MG63 (cell line): ENCODE measurements at regions not wholly inside any gene's neighbourhood (a gene's known extent, or its start where the extent isn't known, plus 50 kb on each side); places are given as distances from the start of the nearest gene placed in this dataset.

Experiments used
- DNase-seq: peaks from one replicate; pipeline ENCODE4 v3.0.0-alpha.2; 2020
- H3K27me3 ChIP-seq: fragments of 250-450 bp; sonication (Bioruptor Pico); 2 replicates; pipeline ENCODE4 v1.5.1; 2020; ENCODE audit warnings: mild to moderate bottlenecking, moderate library complexity
- H3K36me3 ChIP-seq: fragments of 250-450 bp; sonication (Bioruptor Pico); 2 replicates; pipeline ENCODE4 v1.5.1; 2020; ENCODE audit warnings: mild to moderate bottlenecking, moderate library complexity
- H3K4me3 ChIP-seq: fragments of 250-450 bp; sonication (Bioruptor Pico); 2 replicates; pipeline ENCODE4 v1.5.1; 2020; ENCODE audit warnings: mild to moderate bottlenecking, moderate library complexity
- H3K9me3 ChIP-seq: fragments of 250-450 bp; sonication (Bioruptor Pico); 2 replicates; pipeline ENCODE4 v1.5.1; 2020; ENCODE audit warnings: mild to moderate bottlenecking, moderate library complexity

DNA sequence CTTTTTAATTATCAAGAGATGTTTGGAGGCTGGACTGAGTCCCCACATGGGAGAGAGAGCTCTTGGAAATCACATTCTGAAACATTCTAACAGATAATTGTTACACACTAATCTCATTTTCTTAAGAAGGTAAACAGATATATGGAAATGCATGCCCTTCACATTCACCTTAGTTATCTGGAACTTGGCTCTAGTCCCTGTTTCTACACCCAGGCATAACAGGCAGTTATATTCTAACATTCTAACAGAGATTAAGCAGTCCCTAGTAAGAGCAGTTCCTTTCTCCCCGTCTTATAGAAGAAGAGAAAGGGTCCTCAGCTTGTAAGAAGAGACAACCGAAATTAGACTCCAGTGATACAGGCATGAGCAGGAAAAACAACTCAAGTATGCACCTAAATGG is 385.4 kb downstream of the SOX11 start:
- no peak overlapping the region for H3K4me3 ChIP-seq
- no peak for DNase-seq
- H3K27me3 ChIP-seq: no peaks in the 10 kb centered on the region; the same call in 1 of the 2 replicates
- no peaks in the 10 kb centered on the region for H3K36me3 ChIP-seq
- H3K9me3 ChIP-seq: no peaks in the 10 kb centered on the region

DNA sequence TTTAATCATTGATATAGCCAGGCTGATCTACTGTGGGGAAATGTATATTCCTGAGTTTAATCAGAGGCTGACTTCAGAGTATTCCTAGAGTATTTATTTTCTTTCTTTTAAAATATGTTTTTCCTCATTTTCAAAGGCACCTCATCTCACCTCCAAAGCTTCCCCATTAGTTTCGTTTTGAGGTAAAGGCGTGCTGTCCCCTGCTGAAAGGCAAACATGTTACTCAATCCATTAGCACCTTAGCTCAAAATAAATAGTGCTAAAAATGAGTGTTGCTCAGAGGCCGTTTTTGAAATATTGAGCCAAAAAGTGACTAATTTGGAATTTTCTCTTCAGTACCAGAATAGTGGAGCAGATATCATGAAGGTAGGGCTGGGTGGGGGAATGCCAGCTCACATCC is 386.2 kb downstream of the SOX11 start:
- no peak for DNase-seq
- no peaks in the 10 kb centered on the region for H3K36me3 ChIP-seq

DNA sequence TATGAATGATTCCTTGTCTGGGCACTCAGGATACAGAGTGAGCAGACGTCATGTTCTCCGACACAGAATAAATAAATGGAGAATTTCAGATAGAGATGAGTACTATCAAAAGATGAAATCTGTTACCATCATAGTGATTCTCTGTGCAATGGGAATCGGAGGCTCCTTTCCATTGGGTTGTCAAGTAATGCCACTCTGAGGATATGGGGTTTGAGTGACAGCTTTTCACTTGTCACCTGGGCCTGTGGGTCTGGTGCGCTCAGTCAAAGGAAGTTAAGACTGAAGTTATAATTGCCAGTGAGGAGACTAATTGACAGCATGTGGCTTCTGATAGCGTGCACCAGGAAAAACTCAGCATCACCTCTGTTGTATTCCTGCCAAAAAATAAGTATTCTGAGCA is 387.2 kb downstream of the SOX11 start:
- Histone ChIP-seq H3K36me3 (no peaks in the 10 kb centered on the region), H3K9me3 (no peaks in the 10 kb centered on the region), H3K27me3 (no peaks in the 10 kb centered on the region; the same call in 1 of the 2 replicates), H3K4me3 (no peak overlapping the region)
- DNase-seq: no peak

More for the DNA sequence above, 386.2 kb downstream of the SOX11 start:
- Histone ChIP-seq H3K27me3 (no peaks in the 10 kb centered on the region; the same call in 1 of the 2 replicates), H3K9me3 (no peaks in the 10 kb centered on the region), H3K4me3 (no peak overlapping the region)

DNA sequence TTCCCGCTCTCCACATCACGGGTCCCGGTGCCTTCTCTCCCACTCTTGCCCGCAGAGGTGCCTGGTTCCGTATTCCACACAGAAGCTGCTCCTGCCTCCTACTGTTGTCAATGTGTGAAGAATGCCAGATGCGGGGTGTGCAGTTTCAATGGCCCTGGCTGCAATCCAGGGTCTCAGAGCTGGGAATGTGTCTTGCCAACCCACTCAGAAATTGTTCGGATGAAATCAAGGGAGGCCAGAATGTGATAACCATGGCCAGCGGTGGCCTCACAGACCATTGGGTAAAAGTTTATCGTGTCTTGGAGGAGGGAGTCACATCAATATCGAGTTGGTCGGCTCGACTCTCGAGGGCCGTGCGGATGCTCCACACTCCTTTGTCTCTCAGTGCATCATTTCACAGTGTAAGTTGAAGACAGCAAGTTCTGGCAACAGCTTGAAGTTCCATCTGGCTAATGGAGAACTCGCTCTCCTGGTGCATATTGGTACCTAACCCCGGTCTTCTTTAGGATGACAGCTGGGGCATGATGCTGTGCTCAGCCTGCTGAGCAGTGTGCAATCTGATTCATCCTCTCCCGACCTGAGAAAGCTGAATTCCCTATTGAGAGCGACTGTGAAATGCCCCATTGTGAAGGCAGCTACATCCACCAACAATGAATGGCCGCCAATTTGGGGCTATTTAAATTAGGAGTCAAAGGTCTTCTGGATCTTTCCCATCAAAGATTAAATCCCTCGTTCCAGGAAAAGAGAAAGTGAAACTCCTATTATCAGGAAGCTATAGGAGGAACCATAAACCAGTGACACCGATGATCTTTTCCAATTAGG is 389.0 kb downstream of the SOX11 start:
- no peaks in the 10 kb centered on the region for H3K27me3 ChIP-seq
- DNase-seq: no peak
- peak overlapping the region; percentile 7 for H3K4me3 ChIP-seq
- no peaks in the 10 kb centered on the region for H3K36me3 ChIP-seq
- no peaks in the 10 kb centered on the region for H3K9me3 ChIP-seq

DNA sequence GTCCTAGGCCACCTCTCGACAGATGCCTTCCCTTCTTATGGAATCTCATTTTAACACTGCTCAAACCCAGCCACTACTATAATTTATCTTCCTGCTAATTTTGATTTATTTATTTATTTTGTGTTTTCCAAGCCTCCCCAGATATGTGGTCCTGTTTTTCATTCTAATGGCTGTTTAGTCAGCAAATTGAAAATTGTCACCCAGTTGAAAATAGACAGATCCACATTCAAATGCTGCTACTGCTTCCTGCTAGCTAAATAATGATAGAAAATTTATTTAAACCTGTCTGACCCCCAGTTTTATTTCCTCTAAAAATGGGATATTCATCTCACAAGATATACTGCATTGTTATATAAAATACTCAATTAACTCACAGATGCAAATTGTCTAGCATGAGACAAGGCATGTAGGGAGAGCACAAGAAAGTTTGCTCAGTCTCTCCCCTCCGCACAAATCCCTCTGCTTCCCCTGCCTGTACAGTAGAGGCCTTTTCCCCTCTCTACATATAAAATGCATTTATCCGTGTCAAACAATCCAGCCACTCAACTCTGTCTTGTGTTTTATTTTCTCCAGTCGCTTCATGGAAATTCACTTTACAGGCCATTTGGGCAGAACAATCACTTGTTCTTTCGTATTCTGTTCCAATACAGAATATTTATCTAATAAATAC is 389.9 kb downstream of the SOX11 start:
- Histone ChIP-seq H3K9me3 (no peaks in the 10 kb centered on the region), H3K4me3 (no peak overlapping the region), H3K36me3 (no peaks in the 10 kb centered on the region), H3K27me3 (no peaks in the 10 kb centered on the region)
- DNase-seq: no peak

DNA sequence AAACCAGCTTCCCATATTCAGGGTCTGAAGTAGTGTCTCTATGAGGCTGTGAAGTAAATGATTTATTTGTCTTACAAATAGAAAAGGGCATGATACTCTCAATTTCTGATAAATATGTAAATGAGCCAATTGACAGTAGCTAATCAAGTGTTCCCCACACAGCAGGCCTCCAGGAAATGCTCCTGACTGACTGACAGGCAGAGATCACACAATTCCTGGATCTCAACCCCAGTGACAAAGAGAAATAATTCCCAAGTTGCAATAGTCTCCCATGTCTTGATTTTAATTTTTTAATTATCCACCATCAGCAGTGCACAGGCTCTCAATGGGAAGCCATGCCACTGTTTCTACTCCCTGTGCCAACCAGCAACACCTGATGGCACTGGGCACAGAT is 390.4 kb downstream of the SOX11 start:
- H3K4me3 ChIP-seq: no peak overlapping the region
- DNase-seq: no peak
- H3K9me3 ChIP-seq: no peaks in the 10 kb centered on the region
- no peaks in the 10 kb centered on the region for H3K27me3 ChIP-seq
- no peaks in the 10 kb centered on the region for H3K36me3 ChIP-seq

DNA sequence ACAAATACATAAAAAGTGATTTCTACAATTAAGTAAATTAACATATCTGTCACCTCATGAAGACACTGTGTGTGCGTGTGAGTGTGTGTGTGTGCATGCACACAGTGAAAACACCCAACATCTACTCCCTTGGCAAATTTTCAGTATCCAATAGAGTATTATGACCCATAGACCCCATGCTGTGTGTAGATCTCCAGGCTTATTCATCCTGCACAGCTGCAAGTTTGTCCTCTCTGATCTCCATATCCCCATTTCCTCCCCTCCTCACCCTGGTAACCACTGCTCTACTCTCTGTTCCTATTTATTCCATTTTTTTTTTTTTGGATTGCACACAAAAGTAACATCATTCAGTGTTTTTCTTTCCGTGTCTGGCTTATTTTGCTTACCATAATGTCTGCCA is 391.0 kb downstream of the SOX11 start:
- peak; percentile 4 for DNase-seq
- no peaks in the 10 kb centered on the region for H3K27me3 ChIP-seq
- no peaks in the 10 kb centered on the region for H3K36me3 ChIP-seq
- H3K4me3 ChIP-seq: no peak overlapping the region
- H3K9me3 ChIP-seq: no peaks in the 10 kb centered on the region

DNA sequence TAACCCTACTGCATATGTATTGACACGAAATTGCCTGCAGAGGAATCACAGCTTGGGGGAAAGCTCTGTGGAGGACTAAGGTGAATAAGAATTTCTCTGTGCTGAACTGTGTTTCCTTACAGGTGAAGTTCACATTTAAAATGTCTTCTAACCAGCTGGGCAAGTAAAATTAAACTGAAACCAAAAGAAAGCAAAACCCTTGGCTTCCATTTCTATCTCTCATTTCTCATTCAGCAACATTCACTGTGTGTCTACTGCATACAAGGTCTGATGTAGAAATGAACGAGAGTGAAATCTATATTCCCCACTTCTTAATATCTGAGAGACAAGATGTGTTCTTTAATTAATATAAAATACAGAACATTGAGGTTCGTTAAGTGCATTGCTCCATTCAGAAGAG is 397.3 kb downstream of the SOX11 start:
- Histone ChIP-seq H3K4me3 (no peak overlapping the region), H3K36me3 (no peaks in the 10 kb centered on the region), H3K9me3 (no peaks in the 10 kb centered on the region), H3K27me3 (no peaks in the 10 kb centered on the region)
- DNase-seq: no peak

DNA sequence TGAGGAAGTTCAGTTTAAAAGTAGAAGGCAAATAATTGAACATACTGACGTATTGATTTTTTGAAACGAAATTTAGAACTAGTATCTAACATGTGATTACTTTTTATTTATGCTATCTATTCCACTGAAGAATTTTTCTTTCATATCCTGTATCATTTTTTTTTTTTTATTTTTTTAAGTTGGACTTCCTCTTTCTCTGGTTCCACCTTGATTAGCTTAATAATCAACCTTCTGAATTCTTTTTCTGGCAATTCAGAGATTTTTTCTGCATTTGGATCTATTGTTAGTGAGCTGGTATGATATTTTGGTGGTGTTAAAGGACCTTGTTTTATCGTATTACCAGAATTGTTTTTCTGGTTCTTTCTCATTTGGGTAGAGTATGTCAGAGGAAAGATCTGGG is 411.2 kb downstream of the SOX11 start:
- H3K27me3 ChIP-seq: no peaks in the 10 kb centered on the region
- H3K36me3 ChIP-seq: no peaks in the 10 kb centered on the region
- DNase-seq: no peak
- H3K4me3 ChIP-seq: no peak overlapping the region
- no peaks in the 10 kb centered on the region for H3K9me3 ChIP-seq

DNA sequence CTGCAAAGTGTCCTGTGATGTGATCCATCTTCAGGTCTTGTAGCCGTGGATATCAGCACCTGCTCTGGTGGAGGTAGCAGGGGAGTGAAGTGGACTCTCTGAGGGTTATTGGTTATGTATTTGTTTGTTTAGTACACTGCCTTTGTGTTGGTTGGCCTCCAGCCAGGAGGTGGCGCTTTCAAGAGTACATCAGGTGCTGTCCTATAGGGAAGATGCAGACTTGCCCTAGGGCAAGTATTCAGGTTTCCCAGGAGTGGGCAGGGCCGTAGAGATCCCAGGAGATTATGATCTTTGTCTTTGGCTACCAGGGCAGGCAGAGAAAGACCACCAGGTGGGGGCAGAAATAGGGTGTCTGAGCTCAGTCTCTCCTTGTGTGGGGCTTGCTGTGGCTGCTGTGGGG is 411.8 kb downstream of the SOX11 start:
- DNase-seq: no peak
- no peaks in the 10 kb centered on the region for H3K27me3 ChIP-seq

DNA sequence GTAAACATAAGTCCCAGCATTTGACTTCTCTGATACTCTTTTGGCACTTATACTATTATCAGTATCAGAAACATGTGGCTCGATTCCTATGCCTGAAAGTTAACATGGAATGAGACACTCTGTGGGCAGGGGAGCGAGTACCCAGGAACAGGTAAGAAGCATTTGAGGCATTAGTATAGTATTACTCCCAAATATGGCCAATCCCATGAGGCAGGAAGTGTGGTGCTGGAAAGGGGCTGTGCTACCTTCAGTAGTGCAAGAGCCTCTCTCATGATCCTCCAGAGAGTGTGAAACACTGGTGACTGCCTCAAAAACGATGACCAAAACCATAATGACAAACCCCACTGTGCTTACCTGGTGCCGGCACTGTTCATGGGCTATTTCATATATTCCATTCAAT is 415.1 kb downstream of the SOX11 start:
- no peaks in the 10 kb centered on the region for H3K36me3 ChIP-seq
- no peaks in the 10 kb centered on the region for H3K9me3 ChIP-seq
- no peak for DNase-seq
- H3K4me3 ChIP-seq: no peak overlapping the region
- H3K27me3 ChIP-seq: no peaks in the 10 kb centered on the region

More for the DNA sequence above, 411.8 kb downstream of the SOX11 start:
- no peaks in the 10 kb centered on the region for H3K36me3 ChIP-seq
- H3K4me3 ChIP-seq: no peak overlapping the region
- H3K9me3 ChIP-seq: no peaks in the 10 kb centered on the region

DNA sequence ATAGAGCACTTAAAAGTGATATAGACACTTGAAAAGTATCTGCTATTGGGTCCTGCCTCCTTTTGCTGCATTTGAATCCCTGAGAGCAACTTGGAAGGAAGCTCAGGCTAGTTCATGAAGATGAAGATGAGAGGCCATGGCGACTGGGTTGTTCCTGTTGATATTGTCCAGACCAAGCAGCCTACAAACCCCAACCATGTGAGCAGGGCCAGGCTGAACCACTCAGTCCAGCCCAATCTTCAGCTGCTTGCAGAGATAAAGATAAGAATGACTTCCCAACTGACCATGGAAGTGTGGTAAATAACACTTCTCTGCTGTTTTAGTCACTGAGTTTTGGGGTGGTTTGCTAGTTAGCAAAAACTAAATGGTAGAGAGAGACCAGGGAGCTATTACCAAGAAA is 417.6 kb downstream of the SOX11 start:
- no peaks in the 10 kb centered on the region for H3K9me3 ChIP-seq

DNA sequence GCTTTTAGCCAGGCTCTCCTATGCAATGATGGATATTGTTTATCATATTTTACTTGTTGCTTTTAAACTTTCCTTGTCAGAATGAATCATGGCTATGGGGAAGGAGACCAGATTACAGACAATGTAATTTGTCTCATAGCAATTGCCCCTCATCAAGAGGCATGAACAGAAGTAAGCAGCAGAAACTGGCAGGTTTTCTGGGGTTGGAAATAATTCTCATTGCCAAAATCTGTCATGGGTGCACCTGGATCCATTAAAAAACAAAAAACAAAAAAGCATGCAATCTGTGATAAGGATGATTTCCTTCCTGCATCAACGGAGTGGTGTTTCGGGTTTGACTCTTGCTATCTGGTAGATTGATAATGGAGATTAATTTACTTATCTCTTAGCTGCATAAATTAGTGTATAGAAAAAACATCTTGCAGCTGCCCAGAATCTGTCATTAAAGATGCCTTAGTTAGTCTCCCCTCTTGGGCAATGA is 419.6 kb downstream of the SOX11 start:
- no peaks in the 10 kb centered on the region for H3K36me3 ChIP-seq
- no peaks in the 10 kb centered on the region for H3K9me3 ChIP-seq
- H3K27me3 ChIP-seq: no peaks in the 10 kb centered on the region
- no peak overlapping the region for H3K4me3 ChIP-seq
- DNase-seq: no peak

More for the DNA sequence above, 417.6 kb downstream of the SOX11 start:
- DNase-seq: no peak
- H3K4me3 ChIP-seq: no peak overlapping the region
- no peaks in the 10 kb centered on the region for H3K36me3 ChIP-seq
- no peaks in the 10 kb centered on the region for H3K27me3 ChIP-seq

DNA sequence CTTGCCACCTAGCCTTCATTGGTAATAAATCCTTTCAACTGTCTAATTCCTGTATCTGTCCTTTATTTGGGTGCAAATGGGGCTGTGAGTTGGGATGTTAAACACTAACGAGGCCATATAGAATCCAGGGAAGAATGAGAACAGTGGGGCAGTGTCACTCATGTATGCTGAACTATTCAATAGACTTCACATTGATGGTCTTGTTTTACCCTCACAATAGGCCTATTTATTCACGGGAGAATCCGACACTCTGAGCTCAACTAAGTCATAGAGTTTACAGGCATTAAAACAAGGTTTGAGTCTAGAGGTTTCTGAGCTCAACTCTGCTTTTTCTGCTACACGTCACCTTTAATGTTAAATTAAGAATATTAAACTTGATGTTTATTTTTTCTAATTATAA is 421.6 kb downstream of the SOX11 start:
- Histone ChIP-seq H3K9me3 (no peaks in the 10 kb centered on the region), H3K4me3 (no peak overlapping the region), H3K27me3 (no peaks in the 10 kb centered on the region), H3K36me3 (no peaks in the 10 kb centered on the region)
- no peak for DNase-seq

DNA sequence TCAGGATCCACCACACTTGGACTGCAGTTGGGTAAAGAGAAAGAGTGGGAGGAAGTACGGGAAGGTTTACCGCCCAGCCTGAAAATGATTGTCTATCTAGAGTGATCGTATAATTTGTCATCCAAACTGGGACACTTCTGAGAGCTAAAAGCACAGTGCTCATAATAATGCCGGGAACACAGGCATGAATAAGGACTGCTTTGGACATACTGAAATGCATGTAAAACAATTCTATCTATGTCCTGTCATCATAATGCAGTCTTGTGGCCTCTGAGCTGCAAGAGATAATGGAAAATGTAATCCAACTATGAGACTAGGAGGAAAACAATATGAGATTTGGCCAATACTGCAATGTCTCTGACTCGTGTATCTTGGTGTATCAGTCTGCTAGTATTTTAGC is 435.5 kb downstream of the SOX11 start:
- H3K27me3 ChIP-seq: no peaks in the 10 kb centered on the region
- H3K9me3 ChIP-seq: no peaks in the 10 kb centered on the region
- H3K4me3 ChIP-seq: no peak overlapping the region
- H3K36me3 ChIP-seq: no peaks in the 10 kb centered on the region
- DNase-seq: no peak

DNA sequence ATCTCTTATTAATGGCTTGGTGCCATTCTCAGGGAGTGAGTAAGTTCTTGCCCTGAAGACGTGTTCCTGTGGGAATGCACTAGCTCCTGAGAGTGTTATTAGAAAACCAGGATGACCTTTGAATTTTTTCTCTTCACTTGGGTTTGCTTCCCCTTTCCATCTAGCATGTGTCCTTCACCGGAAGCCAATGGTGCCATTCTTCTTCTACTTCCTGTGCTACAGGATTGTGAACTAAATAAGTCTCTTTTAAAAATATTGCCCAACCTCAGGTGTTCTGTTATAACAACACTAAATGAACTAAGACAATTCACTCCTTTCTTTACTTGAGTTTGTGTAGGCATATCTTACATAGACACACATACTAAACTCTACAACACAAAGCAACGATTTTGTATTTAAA is 447.0 kb downstream of the SOX11 start:
- DNase-seq: no peak
- Histone ChIP-seq H3K9me3 (peaks cover 5% of the 10 kb centered on the region; the same call in 1 of the 2 replicates), H3K4me3 (no peak overlapping the region), H3K36me3 (no peaks in the 10 kb centered on the region), H3K27me3 (no peaks in the 10 kb centered on the region)

DNA sequence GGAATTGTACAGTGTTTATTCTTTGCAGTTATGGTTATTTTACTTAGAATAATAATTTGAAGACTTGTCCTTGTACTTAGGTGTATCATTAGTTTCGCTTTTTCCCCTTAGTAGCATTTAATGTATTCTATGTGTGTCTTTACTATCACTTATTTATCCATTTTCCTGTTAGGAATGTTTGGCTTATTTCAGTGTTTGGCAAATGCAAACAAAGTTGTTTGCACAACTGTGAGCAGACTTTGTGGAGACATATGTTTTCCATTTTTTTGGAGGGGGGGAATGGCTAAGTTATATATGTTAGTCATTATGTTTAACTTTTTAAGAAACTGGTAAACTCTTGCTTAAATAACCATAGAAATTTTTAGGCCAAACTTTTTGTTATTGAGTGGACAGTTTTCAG is 447.7 kb downstream of the SOX11 start:
- no peak overlapping the region for H3K4me3 ChIP-seq
- peaks cover 6% of the 10 kb centered on the region; the same call in 1 of the 2 replicates for H3K9me3 ChIP-seq
- no peaks in the 10 kb centered on the region for H3K36me3 ChIP-seq
- no peak for DNase-seq
- no peaks in the 10 kb centered on the region for H3K27me3 ChIP-seq

DNA sequence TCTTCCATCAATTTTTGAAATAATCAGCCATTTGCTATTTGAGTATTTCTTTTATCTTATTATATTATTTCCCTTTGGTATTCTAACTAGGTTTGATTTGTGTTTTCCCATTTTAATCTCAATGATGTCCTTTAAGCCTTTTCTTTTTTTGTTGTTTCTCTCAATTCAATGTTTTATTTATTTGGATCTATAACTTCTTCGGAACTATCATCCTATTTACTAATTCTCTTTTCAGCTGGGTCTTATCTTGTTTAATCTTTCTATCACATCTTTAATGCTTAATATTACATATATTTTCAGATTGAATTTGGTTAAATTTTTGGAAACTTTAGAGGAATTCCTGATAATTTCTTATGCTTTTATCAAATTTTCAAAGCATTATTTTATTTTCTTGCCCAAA is 448.3 kb downstream of the SOX11 start:
- Histone ChIP-seq H3K4me3 (no peak overlapping the region), H3K9me3 (peaks cover 6% of the 10 kb centered on the region; the same call in 1 of the 2 replicates), H3K36me3 (no peaks in the 10 kb centered on the region), H3K27me3 (no peaks in the 10 kb centered on the region)
- DNase-seq: no peak
